ENCODE measurements at regions not wholly inside any gene's neighbourhood (a gene's known extent, or its start where the extent isn't known, plus 50 kb on each side); places are given as distances from the start of the nearest gene placed in this dataset.
"Not testable (repeated sequence)": the region's sequence is repeated elsewhere in the genome, so short reads cannot be mapped to it uniquely, and the experiment has no call there.

DNA sequence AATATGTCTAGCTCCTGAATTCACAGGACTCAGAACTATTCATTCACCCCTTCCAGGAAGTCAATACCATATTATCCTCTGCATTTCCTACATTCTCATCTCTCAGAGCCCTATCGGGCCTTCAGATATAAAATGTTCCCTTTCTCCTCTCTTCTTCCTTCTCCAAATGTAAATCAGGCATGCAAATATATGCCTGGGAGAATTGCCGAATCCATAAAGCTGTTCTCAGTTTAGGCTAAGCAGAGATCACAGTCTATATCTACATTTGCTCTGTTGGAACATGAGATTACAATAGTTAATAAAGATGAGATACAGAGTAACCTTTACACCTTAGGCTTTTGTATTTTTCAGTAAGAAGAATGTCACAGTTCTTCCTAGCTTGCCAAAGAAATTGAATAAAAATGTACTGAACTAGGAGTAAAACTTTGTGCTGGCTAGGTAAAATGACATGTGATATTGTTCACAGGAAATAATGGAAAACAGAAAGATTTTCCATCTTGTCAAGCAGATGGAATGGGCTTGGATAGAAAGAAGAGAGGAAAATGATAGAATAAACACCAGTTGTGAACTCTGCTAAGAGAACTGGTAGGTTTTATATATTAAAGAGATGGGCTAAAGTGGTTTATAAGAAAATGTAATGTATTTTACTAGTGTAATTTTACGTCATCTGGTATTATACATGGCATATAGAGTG lies 161.5 kb downstream of the NRIP1 start:
- no peak for DNase-seq (ENCODE audit: low read depth)

DNA sequence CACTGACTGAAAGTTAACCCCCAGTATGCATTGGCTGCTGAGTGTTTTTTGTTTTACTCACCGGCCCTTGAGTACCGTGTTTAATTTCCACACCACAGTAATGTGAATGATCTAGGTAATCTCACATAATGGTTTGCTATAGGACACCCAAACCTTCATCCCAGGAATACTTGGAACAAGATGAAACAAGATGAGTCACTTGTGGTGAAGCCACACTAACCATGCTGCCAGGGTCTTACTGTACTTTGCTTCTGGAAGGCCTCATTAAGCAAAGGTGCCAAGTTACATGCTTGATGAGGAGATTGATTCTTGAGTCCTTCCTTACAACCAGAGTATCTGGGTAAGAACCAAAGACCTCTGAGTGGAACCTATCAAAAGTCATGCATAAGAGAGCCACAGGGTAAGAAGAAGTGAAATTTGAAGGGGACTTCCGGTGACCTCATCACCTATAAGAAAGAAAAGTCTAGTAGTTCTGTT lies 163.3 kb downstream of the NRIP1 start:
- no peak for DNase-seq (ENCODE audit: low read depth)

DNA sequence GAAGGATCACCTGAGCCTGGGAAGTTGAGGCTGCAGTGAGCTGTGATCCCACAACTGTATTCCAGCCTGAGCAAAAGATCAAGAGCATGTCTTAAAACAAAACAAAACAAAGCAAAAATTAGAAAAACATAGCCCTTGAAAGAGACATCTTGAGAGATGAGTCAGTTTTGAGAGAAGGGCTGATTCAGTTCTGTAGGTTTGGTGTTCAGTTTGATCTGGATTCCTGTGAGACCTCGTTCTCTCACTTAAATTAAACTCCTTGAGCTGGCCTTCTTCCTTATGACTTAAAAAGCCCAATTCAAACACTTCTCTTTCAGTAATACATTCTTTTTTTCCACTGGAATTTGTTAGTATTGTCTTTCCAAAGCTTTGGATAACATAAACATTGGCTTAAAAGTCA lies 164.2 kb downstream of the NRIP1 start:
- DNase-seq (ENCODE audit: low read depth): no peak

DNA sequence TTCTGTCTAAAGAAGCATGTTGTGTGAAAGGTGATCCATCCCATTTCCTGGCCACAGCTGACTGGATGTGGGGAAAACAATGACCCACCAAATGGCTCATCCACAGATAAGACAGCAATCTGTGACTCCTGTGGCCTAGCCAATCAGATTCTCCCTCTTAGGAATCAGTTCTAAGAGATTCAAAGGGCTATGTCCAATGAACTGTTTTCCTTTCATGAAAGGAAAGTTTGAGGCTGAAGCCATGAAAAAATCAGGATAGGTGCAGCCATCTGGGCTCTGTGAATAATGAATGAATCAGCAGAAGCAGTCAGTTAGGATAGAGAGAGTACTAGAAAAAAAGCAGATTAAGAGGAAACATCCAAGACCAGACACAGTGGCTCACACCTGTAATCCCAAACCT lies 164.7 kb downstream of the NRIP1 start:
- DNase-seq (ENCODE audit: low read depth): no peak

DNA sequence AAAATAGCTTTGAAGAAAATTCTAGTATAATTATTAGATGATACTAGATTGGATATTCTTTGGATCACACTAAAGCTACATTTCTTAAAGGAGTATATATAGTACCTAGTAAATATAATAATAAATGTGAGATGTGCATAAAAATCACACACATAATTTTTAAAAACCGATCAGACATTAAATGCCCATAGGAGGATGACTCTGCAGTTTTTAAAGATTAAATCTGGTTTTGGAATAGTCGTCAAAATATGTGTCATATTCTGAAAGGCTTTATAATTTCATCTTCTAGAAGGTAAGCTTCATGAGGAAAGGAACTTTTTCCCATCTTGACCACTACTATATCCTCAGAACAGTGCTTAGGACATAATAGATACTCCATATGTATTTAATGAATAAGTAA lies 169.0 kb downstream of the NRIP1 start:
- no peak for DNase-seq (ENCODE audit: low read depth)

DNA sequence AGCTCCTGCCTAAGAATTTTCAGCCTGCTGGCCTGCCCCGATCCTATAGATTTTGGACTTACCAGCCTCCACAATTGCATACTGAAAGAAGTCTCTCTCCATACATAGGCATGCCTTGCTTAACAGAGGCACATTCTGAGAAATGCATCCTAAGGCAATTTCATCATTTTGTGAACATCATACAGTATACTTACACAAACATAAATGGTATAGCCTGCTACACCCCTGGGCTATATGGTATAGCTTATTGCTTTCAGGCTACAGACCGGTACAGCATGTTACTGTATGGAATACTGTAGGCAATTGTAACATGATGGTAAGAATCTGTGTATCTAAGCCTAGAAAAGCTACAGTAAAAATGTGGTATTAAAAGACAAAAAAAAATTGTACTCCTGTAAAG lies 174.7 kb downstream of the NRIP1 start:
- no peak for DNase-seq (ENCODE audit: low read depth)

DNA sequence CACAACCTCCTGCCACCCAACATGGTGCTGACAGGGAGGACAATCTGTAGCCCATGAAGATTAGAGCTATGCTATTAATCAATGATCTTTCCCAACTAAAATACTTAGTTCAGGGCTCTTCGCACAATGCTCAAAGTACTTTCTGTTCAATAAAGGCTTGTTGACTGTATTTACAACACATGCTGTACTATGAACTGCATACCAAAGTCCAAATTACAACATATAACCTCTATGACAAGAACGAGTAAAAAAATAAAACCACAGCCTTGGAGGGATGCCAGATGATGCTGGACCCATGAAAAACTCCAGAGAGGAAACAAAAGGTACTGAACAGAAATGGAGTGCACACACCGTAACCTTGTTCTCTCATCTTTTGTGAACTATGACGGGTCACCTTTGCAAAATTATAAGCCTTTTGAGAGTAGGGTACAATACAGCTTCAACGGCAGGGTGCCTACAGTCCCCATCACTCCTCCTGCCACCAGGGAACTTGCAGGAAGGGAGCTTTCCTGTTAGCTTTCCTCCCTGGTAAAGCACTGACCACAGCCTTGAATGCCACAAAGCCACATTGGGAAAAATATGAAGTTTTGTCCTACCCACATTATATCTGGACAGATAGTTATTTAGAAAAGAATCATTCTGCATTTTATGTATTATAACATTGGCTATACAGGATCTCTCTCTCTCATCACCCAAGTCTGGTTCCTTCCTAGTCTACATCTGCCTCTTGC lies 175.6 kb downstream of the NRIP1 start:
- DNase-seq (ENCODE audit: low read depth): no peak

DNA sequence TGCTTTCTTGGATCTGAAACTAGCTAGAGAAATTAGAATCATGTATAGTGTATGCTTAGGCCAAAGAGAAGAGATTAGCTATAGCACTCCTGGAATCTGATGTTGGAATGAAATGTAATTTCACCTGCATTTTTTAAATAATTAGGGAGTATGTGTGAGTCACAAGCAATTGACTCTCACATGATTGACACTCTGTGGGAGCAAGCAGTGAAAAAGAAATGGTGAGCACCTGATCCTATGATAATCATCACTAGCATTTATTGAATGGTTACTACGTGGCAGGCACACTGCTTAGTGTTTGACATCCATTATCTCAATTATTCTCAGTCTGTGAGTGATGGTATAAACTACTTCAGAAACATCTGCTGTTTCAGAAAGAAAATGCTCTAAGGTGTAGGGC lies 176.6 kb downstream of the NRIP1 start:
- no peak for DNase-seq (ENCODE audit: low read depth)

DNA sequence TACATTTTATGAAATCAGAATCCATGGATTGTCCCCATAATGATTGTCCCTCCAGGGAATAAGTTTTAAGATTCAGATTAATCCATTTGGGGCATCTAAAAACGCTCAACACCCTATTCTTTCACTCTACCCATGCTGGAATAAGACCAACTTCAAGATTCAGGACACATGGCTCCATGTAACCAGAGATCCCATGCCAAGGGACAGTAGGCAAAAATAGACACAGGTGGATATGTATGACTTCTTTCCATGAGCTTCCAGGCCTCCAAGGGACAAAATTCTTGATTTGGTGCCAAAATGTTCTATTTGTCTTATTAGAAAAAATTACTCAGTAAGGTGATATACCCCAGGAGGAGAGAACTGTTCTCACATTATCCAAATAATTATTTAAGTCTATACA lies 178.8 kb downstream of the NRIP1 start:
- no peak for DNase-seq (ENCODE audit: low read depth)

DNA sequence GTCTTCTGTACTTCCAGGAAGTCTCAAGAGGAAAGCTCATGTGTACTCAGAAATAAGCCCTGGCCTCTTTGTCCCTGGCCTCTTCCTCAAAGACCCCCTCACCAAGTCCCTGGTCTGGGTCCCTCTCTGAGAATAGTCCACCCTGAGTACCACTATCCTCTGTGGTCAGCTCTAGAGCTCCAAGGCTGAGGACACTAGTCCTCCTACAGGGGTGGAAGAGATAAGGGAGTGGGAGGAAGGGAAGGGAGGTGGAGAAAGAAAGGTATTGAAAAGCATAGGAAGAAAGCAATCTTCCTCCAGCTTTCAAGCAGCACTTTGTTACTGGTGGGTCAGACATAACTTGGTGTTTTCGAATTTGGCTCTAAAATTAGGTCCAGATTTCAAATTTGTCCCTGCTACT lies 181.4 kb downstream of the NRIP1 start:
- no peak for DNase-seq (ENCODE audit: low read depth)

DNA sequence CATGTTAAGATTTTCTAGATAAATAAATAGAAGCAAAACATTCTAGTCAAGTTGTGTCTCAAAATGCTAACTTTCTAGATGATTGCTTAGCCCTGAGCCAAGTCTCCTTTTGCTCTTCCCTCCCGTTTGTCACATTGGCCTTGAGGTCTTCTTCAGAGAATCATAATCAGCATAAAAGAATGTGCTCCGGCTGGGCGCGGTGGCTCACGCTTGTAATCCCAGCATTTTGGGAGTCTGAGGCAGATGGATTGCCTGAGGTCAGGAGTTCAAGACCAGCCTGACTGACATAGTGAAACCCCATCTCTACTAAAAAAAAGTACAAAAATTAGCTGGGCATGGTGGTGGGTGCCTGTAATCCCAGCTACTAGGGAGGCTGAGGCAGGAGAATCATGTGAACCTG lies 182.3 kb downstream of the NRIP1 start:
- not testable (repeated sequence) for DNase-seq (ENCODE audit: low read depth)

DNA sequence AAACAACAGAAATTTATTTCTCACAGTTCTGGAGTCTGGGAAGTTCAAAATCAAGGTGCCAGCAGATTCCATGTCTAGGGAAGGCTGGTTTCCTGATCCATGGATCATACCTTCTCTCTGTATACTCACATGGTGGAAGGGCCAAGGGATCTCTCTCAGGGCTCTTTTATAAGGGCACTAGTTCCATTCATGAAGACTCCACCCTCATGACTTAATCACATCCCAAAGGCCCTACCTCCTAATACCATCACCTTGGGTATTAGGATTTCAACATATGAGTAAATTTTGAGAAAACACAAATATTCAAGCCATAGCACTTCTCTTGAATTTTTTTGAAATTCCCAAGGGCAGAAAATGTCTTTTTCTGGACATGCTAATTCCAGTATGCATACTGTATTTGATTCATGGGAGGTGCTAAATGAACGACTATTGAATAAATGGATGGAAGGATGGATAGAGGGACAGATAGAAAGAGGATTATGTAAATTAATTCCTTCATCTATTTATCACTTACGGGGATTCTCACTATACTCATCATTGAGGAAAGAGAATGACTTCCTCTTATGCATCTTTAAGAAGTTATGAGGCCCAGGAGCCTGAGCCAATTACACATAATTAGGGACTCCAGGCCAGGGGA lies 182.8 kb downstream of the NRIP1 start:
- no peak for DNase-seq (ENCODE audit: low read depth)

DNA sequence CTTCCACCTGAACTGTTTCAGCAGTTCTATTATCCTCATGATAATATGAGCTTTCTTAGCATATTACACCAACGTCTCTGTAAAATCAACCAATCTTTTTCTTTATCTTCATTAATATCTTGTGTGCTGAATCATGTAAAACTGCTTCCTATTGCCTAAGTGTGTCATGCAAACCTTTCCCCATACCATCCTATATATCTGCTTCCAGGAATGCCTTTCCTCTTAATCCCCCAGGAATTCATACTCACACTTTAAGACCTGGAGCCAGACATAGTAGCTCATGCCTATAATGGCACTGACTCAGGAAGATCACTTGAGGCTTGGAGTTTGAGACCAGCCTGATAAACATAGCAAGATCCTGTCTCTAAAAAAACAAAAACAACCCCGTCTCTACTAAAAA lies 183.9 kb downstream of the NRIP1 start:
- no peak for DNase-seq (ENCODE audit: low read depth)

DNA sequence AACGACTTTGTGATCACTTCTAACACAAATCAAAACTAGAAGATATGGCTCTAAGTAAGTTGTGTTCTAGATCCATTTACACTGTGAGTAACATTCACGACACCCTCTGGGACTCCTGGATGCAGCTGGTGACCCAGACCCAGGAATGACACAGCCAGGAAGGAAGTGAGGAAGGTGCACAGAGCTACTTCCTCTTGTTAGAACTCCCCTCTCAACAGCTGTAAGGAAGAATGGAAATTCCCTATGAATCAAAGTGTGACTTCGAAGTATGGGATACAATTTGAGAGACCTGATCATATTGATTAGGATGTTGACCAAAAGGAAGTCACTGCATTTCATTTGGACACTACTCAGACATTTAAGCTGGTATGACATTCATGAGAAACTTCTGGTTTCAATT lies 185.3 kb downstream of the NRIP1 start:
- no peak for DNase-seq (ENCODE audit: low read depth)

DNA sequence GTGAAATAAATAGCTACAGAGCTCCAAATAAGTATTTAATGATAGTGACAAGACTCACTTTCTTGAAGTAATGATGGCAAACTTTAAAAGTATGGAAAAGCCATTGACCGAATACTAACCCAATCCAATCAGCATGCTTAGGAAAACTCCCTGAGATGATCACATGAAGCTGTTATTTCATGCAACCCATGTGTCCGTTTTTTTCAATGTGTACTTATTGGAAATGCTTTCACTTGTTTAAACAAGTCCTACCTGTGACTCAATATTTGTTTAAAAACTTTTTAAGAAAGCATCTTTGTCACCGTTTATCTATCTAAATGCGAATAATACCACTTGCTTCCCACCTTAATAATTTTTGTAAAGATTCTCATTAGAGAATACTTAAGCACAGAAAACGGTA lies 185.8 kb downstream of the NRIP1 start:
- DNase-seq (ENCODE audit: low read depth): no peak

DNA sequence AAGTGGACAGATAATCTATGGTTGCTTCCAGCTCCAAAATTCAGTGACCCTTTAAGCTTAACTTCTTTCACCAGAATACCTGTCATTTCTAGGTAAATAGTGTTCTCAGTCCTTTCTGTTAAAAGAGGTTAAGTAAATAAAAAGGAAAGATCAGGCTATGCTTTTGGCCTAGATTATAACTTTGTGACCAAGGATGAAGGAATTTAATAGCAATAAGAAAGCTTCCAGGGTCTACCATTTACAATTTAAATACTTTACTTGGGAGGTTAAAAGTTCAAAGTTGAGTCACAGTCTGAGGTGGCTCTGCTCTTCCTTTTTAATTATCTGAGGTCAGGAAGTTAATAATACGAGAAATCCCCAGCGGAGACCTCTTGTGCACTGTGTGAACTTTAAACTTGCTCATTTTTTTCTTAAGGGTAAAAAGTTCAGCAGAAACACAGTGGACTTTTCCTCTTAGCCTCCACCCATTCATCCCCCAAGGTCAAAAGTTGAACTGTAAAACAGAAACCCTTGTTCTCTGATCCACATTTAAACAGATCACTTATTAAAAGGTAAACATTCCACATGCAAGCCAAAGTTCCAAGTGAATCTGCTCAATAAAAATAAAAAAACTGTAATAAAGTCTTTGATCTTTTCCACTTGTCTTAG lies 187.1 kb downstream of the NRIP1 start:
- DNase-seq (ENCODE audit: low read depth): no peak

DNA sequence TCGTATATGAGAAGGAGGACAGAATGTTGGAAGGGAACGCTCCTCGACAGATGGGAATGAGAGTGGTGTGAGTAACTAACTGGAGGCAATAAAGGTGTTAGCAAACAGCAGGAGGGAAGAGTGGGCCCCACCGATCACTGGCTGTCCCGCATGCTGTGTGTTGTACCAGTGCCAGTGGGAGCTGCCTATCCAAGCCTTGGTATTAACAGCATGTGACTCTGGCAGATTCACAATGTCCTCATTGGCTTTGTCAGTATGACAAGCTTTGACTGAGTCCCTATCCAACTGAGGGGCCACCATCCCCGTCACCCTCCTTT lies 188.3 kb downstream of the NRIP1 start:
- DNase-seq (ENCODE audit: low read depth): no peak

DNA sequence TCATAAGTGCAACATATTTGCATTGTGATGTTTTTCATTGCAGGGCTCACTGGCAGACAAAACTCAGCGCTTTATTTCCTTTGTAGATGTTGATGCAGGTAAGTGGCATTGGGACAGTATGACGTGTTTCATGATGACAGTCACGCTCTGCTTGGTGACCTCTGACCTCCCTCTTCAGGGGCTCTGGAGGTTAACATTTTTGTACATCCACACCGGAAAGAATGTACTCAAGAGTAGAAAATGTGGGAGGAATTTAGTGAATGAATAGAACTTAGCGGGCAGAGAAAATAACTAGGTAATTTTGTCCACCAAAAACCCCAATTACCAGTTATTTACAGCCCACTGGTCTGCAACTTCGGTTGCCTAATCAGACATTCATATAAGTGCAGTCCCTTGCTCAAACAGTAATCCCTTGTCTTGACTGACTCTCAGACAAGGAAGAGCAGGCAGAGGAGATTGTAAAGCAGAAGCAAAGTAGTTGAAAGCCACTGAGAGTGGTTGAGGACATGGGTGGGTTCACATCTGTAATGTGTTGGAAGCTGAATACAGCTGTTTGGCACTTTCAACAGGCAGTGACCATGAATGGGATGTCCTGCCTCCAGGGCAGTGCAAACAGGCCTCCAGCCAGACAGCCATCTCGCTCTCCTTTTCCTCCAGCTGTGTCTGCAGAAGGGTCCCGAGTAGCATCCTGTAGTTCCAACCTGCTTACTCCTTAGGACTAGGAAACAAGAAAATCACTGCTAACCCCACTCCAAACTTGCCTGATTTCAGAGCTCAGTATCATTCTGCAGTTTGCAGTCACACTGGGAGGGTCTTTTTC lies 188.9 kb downstream of the NRIP1 start:
- no peak for DNase-seq (ENCODE audit: low read depth)

DNA sequence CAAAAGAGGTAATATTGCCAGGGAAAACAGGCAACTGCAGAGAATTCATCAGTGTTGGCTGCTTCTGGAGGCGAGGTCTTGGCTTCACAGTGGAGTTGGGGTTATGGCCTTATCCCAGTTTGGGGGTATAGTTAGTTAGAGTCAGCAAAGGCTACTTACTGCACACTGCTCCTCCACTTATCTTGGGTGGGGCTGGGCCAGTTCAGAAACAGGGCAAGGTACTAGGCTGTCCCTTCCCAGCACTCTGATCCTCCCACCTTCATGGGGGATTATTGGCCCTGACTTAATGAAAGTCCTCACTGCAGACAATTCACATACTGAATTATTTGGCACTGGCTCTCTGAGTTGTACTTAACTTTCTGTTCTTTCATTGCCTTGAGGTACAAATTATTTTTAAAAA lies 189.6 kb downstream of the NRIP1 start:
- no peak for DNase-seq (ENCODE audit: low read depth)

DNA sequence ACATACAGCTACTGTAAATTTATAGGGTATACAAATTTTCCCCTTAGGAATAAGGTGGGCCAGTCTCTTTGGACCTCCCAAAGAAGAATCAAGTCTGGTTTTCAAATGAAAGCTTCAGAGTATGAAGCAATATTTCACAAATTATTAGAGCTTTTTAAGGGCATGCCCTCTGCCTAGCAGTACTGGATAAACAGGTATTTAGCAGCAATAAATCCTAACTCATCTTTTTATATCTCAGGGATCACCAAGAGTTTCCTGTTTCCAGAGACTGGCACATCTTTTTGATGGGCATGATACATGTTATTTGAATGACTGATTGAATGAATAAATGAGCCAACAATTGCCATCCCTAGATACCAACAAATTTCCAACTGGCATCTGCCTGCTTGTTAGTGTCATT lies 190.4 kb downstream of the NRIP1 start:
- DNase-seq (ENCODE audit: low read depth): no peak

DNA sequence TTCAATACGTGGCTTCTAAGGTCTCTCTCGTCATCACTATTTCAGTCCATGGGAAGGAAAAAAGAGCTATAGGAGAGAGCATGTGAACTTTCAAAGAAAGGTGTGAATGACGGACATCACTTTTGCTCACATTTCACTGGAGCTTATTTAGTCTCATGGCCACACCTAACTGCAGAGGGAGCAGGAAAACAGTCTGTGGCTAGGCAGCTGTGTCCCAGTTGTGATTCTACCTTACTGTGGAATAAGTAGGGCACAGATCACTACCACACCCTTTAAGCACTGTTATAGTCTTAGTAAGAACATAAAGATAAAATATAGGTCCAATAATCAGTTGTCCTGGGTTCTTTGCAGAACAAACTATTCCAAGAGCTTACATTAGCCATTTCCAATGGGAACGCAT lies 192.9 kb downstream of the NRIP1 start:
- DNase-seq (ENCODE audit: low read depth): no peak

DNA sequence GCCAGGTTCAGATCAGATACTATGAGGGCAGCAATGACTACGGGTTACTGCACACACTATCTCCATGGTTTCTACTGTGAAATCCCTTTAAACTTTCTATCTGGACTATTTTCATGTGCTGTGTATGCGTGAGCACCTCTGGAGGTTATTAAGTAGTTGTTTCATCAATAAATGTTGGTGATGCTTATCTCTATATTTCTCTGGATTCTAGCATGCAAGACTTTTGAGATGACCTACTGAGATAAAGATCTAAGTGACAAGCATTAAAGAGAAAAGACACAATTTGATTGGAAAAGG lies 194.0 kb downstream of the NRIP1 start:
- no peak for DNase-seq (ENCODE audit: low read depth)
